ENCODE measurements at regions not wholly inside any gene's neighbourhood (a gene's known extent, or its start where the extent isn't known, plus 50 kb on each side); places are given as distances from the start of the nearest gene placed in this dataset.

GRCh38 chr15:26421065-26421464, 351.8 kb downstream of the GABRB3 start:
- no CpG with 5 or more reads among the region's 2 CpGs for WGBS (ENCODE audit: extremely low coverage, insufficient coverage, insufficient read length)

GRCh38 chr15:26395624-26396023, 377.2 kb downstream of the GABRB3 start:
- no peaks in the 10 kb centered on the region for H3K9me3 ChIP-seq (ENCODE audit: insufficient read depth, low read depth, low read length)
- no peak overlapping the region for H3K4me2 ChIP-seq (ENCODE audit: low read length)
- no peaks in the 10 kb centered on the region for H3K36me3 ChIP-seq (ENCODE audit: control insufficient read depth in 1 of 2, insufficient read depth in 2 of 2, low read length in 2 of 2)
- no peak overlapping the region for H2AFZ ChIP-seq (ENCODE audit: insufficient read depth, low read length, poor library complexity)
- H2BK12ac ChIP-seq (ENCODE audit: low read length), result no peak overlapping the region
- no CpG with 5 or more reads among the region's 4 CpGs for WGBS (ENCODE audit: extremely low coverage, insufficient coverage, insufficient read length)
- H3K79me2 ChIP-seq (ENCODE audit: control insufficient read depth, insufficient read depth, low read length, poor library complexity), result no peaks in the 10 kb centered on the region
- no peak overlapping the region for H3K27ac ChIP-seq (ENCODE audit: low read depth, low read length)
- no peak overlapping the region for H2BK5ac ChIP-seq (ENCODE audit: low read depth, low read length, poor library complexity)
- H3K4me1 ChIP-seq (ENCODE audit: control insufficient read depth in 1 of 2, insufficient read depth in 2 of 2, low read length in 2 of 2), result no peaks in the 10 kb centered on the region
- no peak overlapping the region for H3K14ac ChIP-seq (ENCODE audit: low read length)
- H3K27me3 ChIP-seq (ENCODE audit: insufficient read depth, low read length), result no peaks in the 10 kb centered on the region
- H2AK5ac ChIP-seq (ENCODE audit: low read length), result no peak overlapping the region
- H3K23ac ChIP-seq (ENCODE audit: low read length), result no peak overlapping the region
- H3K4me3 ChIP-seq (ENCODE audit: low read depth, low read length), result no peak overlapping the region
- H3K9ac ChIP-seq (ENCODE audit: low read length), result no peak overlapping the region
- H3K4ac ChIP-seq (ENCODE audit: low read depth, low read length), result no peak overlapping the region
- no peaks in the 10 kb centered on the region for H3K79me1 ChIP-seq (ENCODE audit: low read length)
- DNase-seq, result no peak
- no peak overlapping the region for H4K91ac ChIP-seq (ENCODE audit: low read depth, low read length)
- H2BK120ac ChIP-seq (ENCODE audit: insufficient read depth, low read length, poor library complexity), result no peak overlapping the region
- H4K8ac ChIP-seq (ENCODE audit: low read depth, low read length), result no peak overlapping the region
- H3K18ac ChIP-seq (ENCODE audit: low read length), result no peak overlapping the region
- no peak overlapping the region for H4K12ac ChIP-seq (ENCODE audit: low read depth, low read length)

More at GRCh38 chr15:26421065-26421464, 351.8 kb downstream of the GABRB3 start:
- H3K4me2 ChIP-seq (ENCODE audit: low read length), result no peak overlapping the region
- H3K4ac ChIP-seq (ENCODE audit: low read depth, low read length), result no peak overlapping the region
- no peaks in the 10 kb centered on the region for H3K27me3 ChIP-seq (ENCODE audit: insufficient read depth, low read length)
- H3K79me2 ChIP-seq (ENCODE audit: control insufficient read depth, insufficient read depth, low read length, poor library complexity), result no peaks in the 10 kb centered on the region
- H3K14ac ChIP-seq (ENCODE audit: low read length), result no peak overlapping the region
- H2BK12ac ChIP-seq (ENCODE audit: low read length), result no peak overlapping the region
- H4K8ac ChIP-seq (ENCODE audit: low read depth, low read length), result no peak overlapping the region
- H4K12ac ChIP-seq (ENCODE audit: low read depth, low read length), result no peak overlapping the region
- H2AK5ac ChIP-seq (ENCODE audit: low read length), result no peak overlapping the region
- H3K9me3 ChIP-seq (ENCODE audit: insufficient read depth, low read depth, low read length), result no peaks in the 10 kb centered on the region
- H3K36me3 ChIP-seq (ENCODE audit: control insufficient read depth in 1 of 2, insufficient read depth in 2 of 2, low read length in 2 of 2), result no peaks in the 10 kb centered on the region
- no peak overlapping the region for H3K9ac ChIP-seq (ENCODE audit: low read length)
- H3K23ac ChIP-seq (ENCODE audit: low read length), result no peak overlapping the region
- H3K27ac ChIP-seq (ENCODE audit: low read depth, low read length), result no peak overlapping the region
- peaks cover 0 to 3% of the 10 kb centered on the region in 2 experiments for H3K4me1 ChIP-seq (ENCODE audit: control insufficient read depth in 1 of 2, insufficient read depth in 2 of 2, low read length in 2 of 2)
- H3K18ac ChIP-seq (ENCODE audit: low read length), result no peak overlapping the region
- DNase-seq, result no peak
- H3K79me1 ChIP-seq (ENCODE audit: low read length), result no peaks in the 10 kb centered on the region
- no peak overlapping the region for H2BK5ac ChIP-seq (ENCODE audit: low read depth, low read length, poor library complexity)
- no peak overlapping the region for H2BK120ac ChIP-seq (ENCODE audit: insufficient read depth, low read length, poor library complexity)
- H3K4me3 ChIP-seq (ENCODE audit: low read depth, low read length), result no peak overlapping the region
- H4K91ac ChIP-seq (ENCODE audit: low read depth, low read length), result no peak overlapping the region
- H2AFZ ChIP-seq (ENCODE audit: insufficient read depth, low read length, poor library complexity), result no peak overlapping the region

DNA sequence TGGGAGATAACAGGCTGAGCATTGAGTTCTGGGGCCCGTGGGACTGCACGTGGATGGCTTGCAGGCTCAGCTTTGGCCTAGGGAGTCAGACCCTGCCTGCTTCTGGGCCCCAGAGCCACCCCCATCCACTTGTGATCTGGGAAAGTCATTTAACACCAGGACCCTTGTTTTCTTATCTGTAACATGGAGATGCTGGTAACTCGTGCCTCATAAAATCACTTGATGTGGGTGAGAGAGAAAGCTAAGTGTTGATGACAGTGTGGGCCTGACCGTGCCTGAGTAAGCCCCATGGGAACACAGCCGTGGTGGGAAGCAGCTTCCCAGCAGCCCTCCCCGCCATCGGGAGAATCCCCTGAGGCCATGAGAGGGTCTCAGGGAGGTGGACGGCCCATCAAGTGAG, 378.1 kb downstream of the GABRB3 start:
- Histone ChIP-seq H3K4me1 (ENCODE audit: control insufficient read depth in 1 of 2, insufficient read depth in 2 of 2, low read length in 2 of 2) (no peaks in the 10 kb centered on the region), H3K27ac (ENCODE audit: low read depth, low read length) (no peak overlapping the region), H3K79me2 (ENCODE audit: control insufficient read depth, insufficient read depth, low read length, poor library complexity) (no peaks in the 10 kb centered on the region), H4K8ac (ENCODE audit: low read depth, low read length) (no peak overlapping the region), H2AK5ac (ENCODE audit: low read length) (no peak overlapping the region), H3K9me3 (ENCODE audit: insufficient read depth, low read depth, low read length) (no peaks in the 10 kb centered on the region), H3K23ac (ENCODE audit: low read length) (no peak overlapping the region), H4K12ac (ENCODE audit: low read depth, low read length) (no peak overlapping the region), H3K36me3 (ENCODE audit: control insufficient read depth in 1 of 2, insufficient read depth in 2 of 2, low read length in 2 of 2) (no peaks in the 10 kb centered on the region), H2AFZ (ENCODE audit: insufficient read depth, low read length, poor library complexity) (no peak overlapping the region), H3K14ac (ENCODE audit: low read length) (no peak overlapping the region), H3K4me2 (ENCODE audit: low read length) (no peak overlapping the region), H3K9ac (ENCODE audit: low read length) (no peak overlapping the region), H3K4me3 (ENCODE audit: low read depth, low read length) (no peak overlapping the region), H2BK120ac (ENCODE audit: insufficient read depth, low read length, poor library complexity) (no peak overlapping the region), H3K27me3 (ENCODE audit: insufficient read depth, low read length) (no peaks in the 10 kb centered on the region), H2BK12ac (ENCODE audit: low read length) (no peak overlapping the region), H3K79me1 (ENCODE audit: low read length) (no peaks in the 10 kb centered on the region), H2BK5ac (ENCODE audit: low read depth, low read length, poor library complexity) (no peak overlapping the region), H4K91ac (ENCODE audit: low read depth, low read length) (no peak overlapping the region), H3K4ac (ENCODE audit: low read depth, low read length) (no peak overlapping the region), H3K18ac (ENCODE audit: low read length) (no peak overlapping the region)
- WGBS (ENCODE audit: extremely low coverage, insufficient coverage, insufficient read length), result no CpG with 5 or more reads among the region's 8 CpGs
- no peak for DNase-seq

DNA sequence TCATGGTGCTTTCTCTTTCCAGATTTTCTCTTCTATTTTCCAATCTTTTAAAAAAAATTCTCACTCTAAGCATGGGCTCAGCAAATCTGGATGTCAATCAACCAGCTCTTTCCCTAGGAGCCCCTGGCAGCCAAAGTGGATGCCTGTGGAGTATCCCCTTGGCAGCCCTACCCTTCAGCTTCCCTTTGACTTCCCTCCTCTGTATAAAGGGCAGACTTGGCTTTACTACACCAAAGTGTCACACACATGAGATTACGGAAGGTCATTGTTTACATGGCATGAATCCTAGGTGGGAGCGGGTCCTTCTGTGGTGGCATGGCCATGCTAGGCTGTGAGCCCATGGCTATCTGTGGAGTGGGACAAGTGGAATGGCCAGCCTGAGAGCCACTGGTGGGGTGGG, 379.9 kb downstream of the GABRB3 start:
- Histone ChIP-seq H2AK5ac (ENCODE audit: low read length) (no peak overlapping the region), H3K79me2 (ENCODE audit: control insufficient read depth, insufficient read depth, low read length, poor library complexity) (no peaks in the 10 kb centered on the region), H3K79me1 (ENCODE audit: low read length) (no peaks in the 10 kb centered on the region), H3K9me3 (ENCODE audit: insufficient read depth, low read depth, low read length) (no peaks in the 10 kb centered on the region), H3K27ac (ENCODE audit: low read depth, low read length) (no peak overlapping the region), H2BK120ac (ENCODE audit: insufficient read depth, low read length, poor library complexity) (no peak overlapping the region), H3K4me2 (ENCODE audit: low read length) (no peak overlapping the region), H3K4me3 (ENCODE audit: low read depth, low read length) (no peak overlapping the region), H4K12ac (ENCODE audit: low read depth, low read length) (no peak overlapping the region), H3K14ac (ENCODE audit: low read length) (no peak overlapping the region), H2BK5ac (ENCODE audit: low read depth, low read length, poor library complexity) (no peak overlapping the region), H2AFZ (ENCODE audit: insufficient read depth, low read length, poor library complexity) (no peak overlapping the region), H3K4me1 (ENCODE audit: control insufficient read depth in 1 of 2, insufficient read depth in 2 of 2, low read length in 2 of 2) (no peaks in the 10 kb centered on the region), H4K91ac (ENCODE audit: low read depth, low read length) (no peak overlapping the region), H3K4ac (ENCODE audit: low read depth, low read length) (no peak overlapping the region), H3K36me3 (ENCODE audit: control insufficient read depth in 1 of 2, insufficient read depth in 2 of 2, low read length in 2 of 2) (no peaks in the 10 kb centered on the region), H4K8ac (ENCODE audit: low read depth, low read length) (no peak overlapping the region), H2BK12ac (ENCODE audit: low read length) (no peak overlapping the region), H3K18ac (ENCODE audit: low read length) (no peak overlapping the region), H3K9ac (ENCODE audit: low read length) (no peak overlapping the region), H3K27me3 (ENCODE audit: insufficient read depth, low read length) (no peaks in the 10 kb centered on the region), H3K23ac (ENCODE audit: low read length) (no peak overlapping the region)
- DNase-seq, result no peak
- no CpG with 5 or more reads among the region's 2 CpGs for WGBS (ENCODE audit: extremely low coverage, insufficient coverage, insufficient read length)

Measured in trophoblast cell (in vitro differentiated cells and primary cell).